ENCODE measurements at regions not wholly inside any gene's neighbourhood (a gene's known extent, or its start where the extent isn't known, plus 50 kb on each side); places are given as distances from the start of the nearest gene placed in this dataset.

GRCh38 chr10:128550045-128550444 is 423.8 kb upstream of the MKI67 start:
- no peaks in the 10 kb centered on the region for H4K20me1 ChIP-seq (replicated peaks; ENCODE audit: control insufficient read depth, extremely low read depth, insufficient read depth, low read length)
- H3K79me2 ChIP-seq (ENCODE audit: control insufficient read depth, insufficient read depth, low read length): no peaks in the 10 kb centered on the region
- no peak overlapping the region for H2AFZ ChIP-seq (ENCODE audit: low read depth, low read length)
- no peaks in the 10 kb centered on the region for H3K36me3 ChIP-seq (ENCODE audit: control insufficient read depth in 2 of 2, extremely low read depth in 1 of 2, insufficient read depth in 2 of 2, low read length in 2 of 2)
- intact Hi-C loops (cut with micrococcal nuclease): no loop called here
- H3K9ac ChIP-seq (replicated peaks; ENCODE audit: extremely low read depth, insufficient read depth, low read length): no peak overlapping the region
- H3K27me3 ChIP-seq (ENCODE audit: control insufficient read depth in 2 of 2, insufficient read depth in 2 of 2, low read length in 2 of 2): no peaks in the 10 kb centered on the region
- CTCF ChIA-PET: no interaction called here
- POLR2A ChIA-PET: no interaction called here
- dilution Hi-C loops (cut with MboI; ENCODE audit: extremely low pct_ligation_motif_present, low sequenced_read_pairs): no loop called here
- BruUV-seq (replicated peaks): no TSS peak
- no peak overlapping the region for H3K4me3 ChIP-seq (replicated peaks in 1 of 3; ENCODE audit: insufficient read depth in 1 of 3, low read depth in 1 of 3, low read length in 3 of 3)
- peaks cover 2% of the 10 kb centered on the region for H3K9me3 ChIP-seq (replicated peaks; ENCODE audit: control insufficient read depth, insufficient read depth, low read length)
- no peaks in the 10 kb centered on the region for H3K4me1 ChIP-seq (ENCODE audit: control insufficient read depth, extremely low read depth, insufficient read depth, low read length)
- no peak for TF ChIP-seq JUN (IDR thresholded peaks at IDR 0.05; ENCODE audit: borderline replicate concordance, insufficient read depth, insufficient read length, low read depth)
- DNase-seq (ENCODE audit: low read depth, low spot score) (no peak), FAIRE-seq (no peak)
- no peaks in the 10 kb centered on the region for H3K9me1 ChIP-seq (replicated peaks; ENCODE audit: control insufficient read depth, extremely low read depth, insufficient read depth, low read length)
- H3K4me2 ChIP-seq (ENCODE audit: insufficient read depth, low read length): no peak overlapping the region
- no peak overlapping the region for H3K27ac ChIP-seq (ENCODE audit: insufficient read depth, low read depth, low read length)

GRCh38 chr10:128551475-128551874 is 425.3 kb upstream of the MKI67 start:
- no peak for DNase-seq (ENCODE audit: low read depth, low spot score)
- BruUV-seq (replicated peaks): no TSS peak
- POLR2A ChIA-PET: no interaction called here
- Histone ChIP-seq H3K27ac (ENCODE audit: insufficient read depth, low read depth, low read length) (no peak overlapping the region), H3K4me2 (ENCODE audit: insufficient read depth, low read length) (no peak overlapping the region), H3K9ac (replicated peaks; ENCODE audit: extremely low read depth, insufficient read depth, low read length) (no peak overlapping the region), H3K4me1 (ENCODE audit: control insufficient read depth, extremely low read depth, insufficient read depth, low read length) (no peaks in the 10 kb centered on the region), H2AFZ (ENCODE audit: low read depth, low read length) (no peak overlapping the region), H3K9me1 (replicated peaks; ENCODE audit: control insufficient read depth, extremely low read depth, insufficient read depth, low read length) (no peaks in the 10 kb centered on the region), H3K9me3 (replicated peaks; ENCODE audit: control insufficient read depth, insufficient read depth, low read length) (peaks cover 2% of the 10 kb centered on the region), H3K79me2 (ENCODE audit: control insufficient read depth, insufficient read depth, low read length) (no peaks in the 10 kb centered on the region), H3K36me3 (ENCODE audit: control insufficient read depth in 2 of 2, extremely low read depth in 1 of 2, insufficient read depth in 2 of 2, low read length in 2 of 2) (no peaks in the 10 kb centered on the region), H3K27me3 (ENCODE audit: control insufficient read depth in 2 of 2, insufficient read depth in 2 of 2, low read length in 2 of 2) (no peaks in the 10 kb centered on the region), H4K20me1 (replicated peaks; ENCODE audit: control insufficient read depth, extremely low read depth, insufficient read depth, low read length) (no peaks in the 10 kb centered on the region), H3K4me3 (replicated peaks in 1 of 3; ENCODE audit: insufficient read depth in 1 of 3, low read depth in 1 of 3, low read length in 3 of 3) (no peak overlapping the region)
- CTCF ChIA-PET: no interaction called here
- intact Hi-C loops (cut with micrococcal nuclease) (no loop called here), dilution Hi-C loops (cut with MboI; ENCODE audit: extremely low pct_ligation_motif_present, low sequenced_read_pairs) (no loop called here)
- TF ChIP-seq CTCF (IDR thresholded peaks at IDR 0.05; ENCODE audit: extremely low read depth in 1 of 2, insufficient read depth in 1 of 2, low read depth in 1 of 2, low read length in 2 of 2) (no peak), POLR2A (IDR thresholded peaks at IDR 0.05; ENCODE audit: low read depth, low read length) (no peak), FOS (IDR thresholded peaks at IDR 0.05; ENCODE audit: borderline replicate concordance, insufficient read depth, low read length) (no peak), EZH2 (IDR thresholded peaks at IDR 0.05; ENCODE audit: borderline replicate concordance, low read depth, low read length, severe bottlenecking) (no peak), MAX (IDR thresholded peaks at IDR 0.05; ENCODE audit: insufficient read depth, insufficient read length) (no peak)
- FAIRE-seq: no peak
